Epithelial cell of proximal tubule (primary cell): ENCODE measurements at regions not wholly inside any gene's neighbourhood (a gene's known extent, or its start where the extent isn't known, plus 50 kb on each side); places are given as distances from the start of the nearest gene placed in this dataset.

Source experiments
- DNase-seq: peaks from one replicate; pipeline ENCODE4 v3.0.0-alpha.2; 2011; ENCODE audit warnings: low read depth
- H3K4me3 ChIP-seq: 2 replicates; pipeline ENCODE4 v1.5.1; 2011; ENCODE audit warnings: low read depth, mild to moderate bottlenecking, low read length
- TF ChIP-seq, protein P1 (sequence below): conservative IDR thresholded peaks from 2 replicates; pipeline ENCODE4 v1.5.1; 2012; ENCODE audit warnings: low read depth, mild to moderate bottlenecking, low read length

DNA sequence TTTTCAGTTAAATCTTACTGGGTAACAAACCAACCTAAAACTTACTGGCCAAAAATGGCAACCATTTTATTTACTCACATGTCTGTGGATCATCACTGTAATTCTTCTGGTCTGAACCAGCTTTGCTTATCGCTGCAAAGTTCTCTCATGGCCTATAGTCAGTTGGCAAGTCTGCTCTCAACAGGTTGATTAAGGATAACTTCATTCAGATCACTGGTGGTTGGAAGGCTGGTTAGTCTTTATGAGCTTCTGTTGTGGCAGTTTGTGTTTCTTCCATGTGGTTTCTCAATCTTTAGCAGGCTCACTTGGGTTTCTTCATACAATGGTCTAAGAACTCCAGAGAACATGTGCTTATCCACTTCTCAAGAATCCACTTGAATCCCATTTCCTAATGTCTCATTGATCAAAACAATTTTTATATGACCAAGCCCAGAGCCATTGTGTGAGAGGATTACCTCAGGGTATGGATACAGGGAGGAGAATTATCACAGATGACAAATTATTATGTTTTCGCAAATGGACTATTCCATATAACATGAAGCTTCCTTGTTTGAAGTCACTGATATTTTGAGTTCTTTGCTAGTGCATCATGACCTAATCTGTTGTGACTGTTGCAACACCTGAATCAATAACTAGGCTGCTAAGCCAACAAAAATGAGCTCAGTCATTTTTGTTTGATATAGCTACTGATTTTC, 155.4 kb upstream of the BMP2 start:
- DNase-seq, result no peak
- no peak overlapping the region for H3K4me3 ChIP-seq
- TF ChIP-seq, protein P1, sequence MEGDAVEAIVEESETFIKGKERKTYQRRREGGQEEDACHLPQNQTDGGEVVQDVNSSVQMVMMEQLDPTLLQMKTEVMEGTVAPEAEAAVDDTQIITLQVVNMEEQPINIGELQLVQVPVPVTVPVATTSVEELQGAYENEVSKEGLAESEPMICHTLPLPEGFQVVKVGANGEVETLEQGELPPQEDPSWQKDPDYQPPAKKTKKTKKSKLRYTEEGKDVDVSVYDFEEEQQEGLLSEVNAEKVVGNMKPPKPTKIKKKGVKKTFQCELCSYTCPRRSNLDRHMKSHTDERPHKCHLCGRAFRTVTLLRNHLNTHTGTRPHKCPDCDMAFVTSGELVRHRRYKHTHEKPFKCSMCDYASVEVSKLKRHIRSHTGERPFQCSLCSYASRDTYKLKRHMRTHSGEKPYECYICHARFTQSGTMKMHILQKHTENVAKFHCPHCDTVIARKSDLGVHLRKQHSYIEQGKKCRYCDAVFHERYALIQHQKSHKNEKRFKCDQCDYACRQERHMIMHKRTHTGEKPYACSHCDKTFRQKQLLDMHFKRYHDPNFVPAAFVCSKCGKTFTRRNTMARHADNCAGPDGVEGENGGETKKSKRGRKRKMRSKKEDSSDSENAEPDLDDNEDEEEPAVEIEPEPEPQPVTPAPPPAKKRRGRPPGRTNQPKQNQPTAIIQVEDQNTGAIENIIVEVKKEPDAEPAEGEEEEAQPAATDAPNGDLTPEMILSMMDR, result no peak

DNA sequence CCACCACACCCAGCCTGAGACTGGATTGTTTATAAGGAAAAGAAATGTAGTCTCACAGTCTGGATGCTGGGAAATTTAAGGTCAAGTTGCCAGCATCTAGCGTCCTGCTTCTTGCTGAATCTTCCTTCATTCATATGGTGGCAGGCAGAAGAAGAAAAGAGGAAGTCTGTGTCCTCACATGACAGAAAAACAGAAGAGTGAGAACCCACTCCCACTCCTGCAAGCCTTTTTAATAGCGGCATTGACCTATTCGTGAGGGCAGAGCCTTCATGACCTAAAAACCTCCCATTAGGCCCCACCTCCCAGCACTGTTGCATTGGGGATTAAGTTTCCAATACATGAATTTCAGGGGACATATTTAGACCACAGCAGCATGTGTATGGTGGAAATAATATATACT, 160.8 kb upstream of the BMP2 start:
- TF ChIP-seq, protein P1, result no peak
- no peak for DNase-seq

DNA sequence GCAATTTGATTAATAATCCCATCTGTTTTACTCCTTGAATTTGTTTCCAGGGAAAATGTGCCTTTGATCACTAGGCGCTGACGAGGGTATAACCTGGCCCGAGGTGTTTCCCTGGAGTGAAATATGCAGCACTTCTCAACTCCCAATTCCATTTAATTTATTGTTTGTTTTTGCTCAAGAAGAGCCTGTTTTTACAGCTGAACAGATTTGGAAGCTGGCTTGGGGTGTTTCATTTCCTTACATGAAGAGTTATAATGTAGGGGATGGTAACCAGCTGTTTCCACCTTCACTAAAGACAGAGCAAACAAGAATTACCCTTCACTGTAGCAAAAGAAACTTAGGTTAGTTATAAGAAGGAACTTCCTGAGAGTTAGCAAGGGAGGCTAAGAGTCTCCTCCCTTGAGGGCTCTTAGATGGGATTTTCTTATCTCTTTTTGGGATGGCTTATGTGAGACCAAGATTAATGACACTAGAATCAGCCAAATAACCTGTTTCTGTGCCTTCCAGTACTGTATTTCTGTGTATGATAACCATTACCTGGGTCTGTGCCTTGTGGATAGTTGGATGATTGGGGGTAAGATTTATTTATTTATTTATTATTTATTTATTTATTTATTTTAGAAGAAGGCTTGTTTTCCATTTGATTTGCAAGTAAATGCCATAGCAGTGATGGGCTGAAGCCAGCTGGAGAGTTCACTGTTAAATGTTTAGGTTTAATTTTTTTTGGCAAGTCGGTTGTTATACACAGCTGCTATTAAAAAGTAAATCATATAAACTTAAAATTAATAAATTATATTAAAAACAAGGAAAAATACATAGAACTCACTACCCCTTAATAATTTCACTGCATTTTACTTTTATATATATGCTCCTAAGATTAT, 162.2 kb upstream of the BMP2 start:
- no peak overlapping the region for H3K4me3 ChIP-seq

More for the DNA sequence above, 160.8 kb upstream of the BMP2 start:
- H3K4me3 ChIP-seq, result no peak overlapping the region

GRCh38 chr20:6604179-6604578, 163.3 kb upstream of the BMP2 start:
- TF ChIP-seq, protein P1, result no peak
- DNase-seq, result no peak
- no peak overlapping the region for H3K4me3 ChIP-seq

More for the DNA sequence above, 162.2 kb upstream of the BMP2 start:
- DNase-seq, result no peak
- TF ChIP-seq, protein P1, result no peak

DNA sequence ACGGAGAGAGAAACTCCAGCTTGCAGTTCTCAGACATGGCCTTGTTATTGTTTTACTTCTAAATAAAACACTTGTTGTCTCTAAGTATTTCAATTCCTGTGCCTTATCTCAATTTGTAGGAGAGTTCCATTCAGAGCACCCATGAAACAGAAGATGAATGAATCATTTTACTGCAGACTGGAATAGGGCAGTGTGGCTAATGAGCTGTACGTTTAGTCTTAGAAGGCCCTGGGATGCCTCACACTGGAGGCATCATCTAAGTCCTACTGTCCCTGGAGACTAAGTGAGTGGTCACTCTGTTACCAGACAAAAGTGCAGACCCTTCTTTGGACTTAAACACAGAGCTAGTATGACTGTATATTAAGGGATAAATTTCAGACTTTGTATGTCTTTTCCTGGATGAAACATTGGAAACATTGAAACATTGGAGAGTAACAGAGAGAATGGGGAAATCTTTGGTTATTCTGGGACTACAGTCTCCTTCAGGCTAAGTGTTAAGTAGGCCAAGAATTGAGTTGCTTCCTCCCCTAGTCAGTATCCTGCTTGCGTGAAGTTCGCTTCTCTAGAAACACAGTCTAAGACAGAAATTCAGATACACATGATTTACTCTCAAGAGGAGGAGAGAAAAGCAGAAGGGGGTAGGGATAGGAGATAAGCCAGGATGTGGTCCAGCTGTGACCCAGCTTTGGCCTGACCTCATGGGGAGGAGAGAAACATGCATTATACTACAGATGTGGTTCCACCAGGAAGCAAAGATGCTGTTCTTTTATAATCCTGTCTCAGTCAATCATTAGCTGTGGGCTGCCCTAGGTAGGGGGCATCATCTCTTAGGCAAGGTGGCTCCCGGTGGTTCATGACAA, 167.4 kb upstream of the BMP2 start:
- no peak for DNase-seq
- H3K4me3 ChIP-seq, result no peak overlapping the region
- TF ChIP-seq, protein P1, result no peak

DNA sequence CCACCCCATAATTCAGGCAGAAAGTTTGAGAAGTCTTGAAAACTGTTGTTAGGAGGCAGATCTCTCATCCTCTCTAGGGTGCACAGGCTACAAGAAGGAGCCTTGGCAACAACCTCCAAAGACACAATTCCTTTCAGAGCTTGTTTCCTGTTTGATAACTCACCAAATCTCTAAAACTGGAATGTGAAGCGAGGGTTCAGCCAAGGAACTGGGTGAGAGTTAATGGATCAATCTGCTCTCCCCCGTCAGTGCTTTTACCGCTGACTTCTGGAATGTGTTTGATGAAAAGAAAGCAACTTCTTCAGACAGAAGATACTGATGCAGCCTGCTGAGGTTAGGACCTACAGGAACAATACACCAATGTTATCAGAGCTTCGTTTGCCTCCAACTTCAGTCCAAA, 171.8 kb upstream of the BMP2 start:
- DNase-seq, result no peak
- TF ChIP-seq, protein P1, result no peak

More for the DNA sequence above, 171.8 kb upstream of the BMP2 start:
- H3K4me3 ChIP-seq, result no peak overlapping the region
